ENCODE measurements at regions not wholly inside any gene's neighbourhood (a gene's known extent, or its start where the extent isn't known, plus 50 kb on each side); places are given as distances from the start of the nearest gene placed in this dataset.

DNA sequence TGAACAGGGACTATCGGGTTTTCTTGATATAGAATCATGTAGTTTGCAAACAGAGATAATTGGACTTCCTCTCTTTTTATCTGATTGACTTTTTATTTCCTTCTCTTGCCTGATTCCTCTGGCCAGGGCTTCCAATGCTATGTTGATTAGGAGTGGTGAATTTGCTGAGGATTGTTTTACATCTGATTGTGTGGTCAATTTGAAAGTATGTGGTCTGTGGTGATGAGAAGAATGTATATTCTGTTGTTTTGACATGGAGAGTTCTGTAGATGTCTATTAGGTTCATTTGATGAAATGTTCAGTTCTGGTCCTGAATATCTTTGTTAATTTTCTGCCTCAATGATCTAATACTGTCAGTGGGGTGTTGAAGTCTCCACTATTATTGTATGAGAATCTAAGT is 713.2 kb upstream of the CCDC179 start:
- TF ChIP-seq CTCF (IDR thresholded peaks at IDR 0.05; ENCODE audit: low read depth, low read length, missing control alignments), result no peak
- no peak overlapping the region for H3K4me3 ChIP-seq (replicated peaks; ENCODE audit: low read depth, low read length)
- no peak for DNase-seq (ENCODE audit: extremely low read depth, low read depth)

- DNase-seq (ENCODE audit: extremely low read depth, low read depth), result no peak
- H3K4me3 ChIP-seq (replicated peaks; ENCODE audit: low read depth, low read length), result no peak overlapping the region
- TF ChIP-seq CTCF (IDR thresholded peaks at IDR 0.05; ENCODE audit: low read depth, low read length, missing control alignments), result no peak
Measured at GRCh38 chr11:23574149-23574548, 713.9 kb upstream of the CCDC179 start.

GRCh38 chr11:23577296-23577695 is 717.0 kb upstream of the CCDC179 start:
- H3K4me3 ChIP-seq (replicated peaks; ENCODE audit: low read depth, low read length), result no peak overlapping the region
- no peak for DNase-seq (ENCODE audit: extremely low read depth, low read depth)
- TF ChIP-seq CTCF (IDR thresholded peaks at IDR 0.05; ENCODE audit: low read depth, low read length, missing control alignments), result no peak

- no peak for TF ChIP-seq CTCF (IDR thresholded peaks at IDR 0.05; ENCODE audit: low read depth, low read length, missing control alignments)
- no peak for DNase-seq (ENCODE audit: extremely low read depth, low read depth)
- H3K4me3 ChIP-seq (replicated peaks; ENCODE audit: low read depth, low read length), result no peak overlapping the region
Measured at GRCh38 chr11:23585416-23586104, 725.3 kb upstream of the CCDC179 start.

GRCh38 chr11:23586173-23586572 is 725.9 kb upstream of the CCDC179 start:
- no peak for DNase-seq (ENCODE audit: extremely low read depth, low read depth)
- H3K4me3 ChIP-seq (replicated peaks; ENCODE audit: low read depth, low read length), result no peak overlapping the region
- no peak for TF ChIP-seq CTCF (IDR thresholded peaks at IDR 0.05; ENCODE audit: low read depth, low read length, missing control alignments)

DNA sequence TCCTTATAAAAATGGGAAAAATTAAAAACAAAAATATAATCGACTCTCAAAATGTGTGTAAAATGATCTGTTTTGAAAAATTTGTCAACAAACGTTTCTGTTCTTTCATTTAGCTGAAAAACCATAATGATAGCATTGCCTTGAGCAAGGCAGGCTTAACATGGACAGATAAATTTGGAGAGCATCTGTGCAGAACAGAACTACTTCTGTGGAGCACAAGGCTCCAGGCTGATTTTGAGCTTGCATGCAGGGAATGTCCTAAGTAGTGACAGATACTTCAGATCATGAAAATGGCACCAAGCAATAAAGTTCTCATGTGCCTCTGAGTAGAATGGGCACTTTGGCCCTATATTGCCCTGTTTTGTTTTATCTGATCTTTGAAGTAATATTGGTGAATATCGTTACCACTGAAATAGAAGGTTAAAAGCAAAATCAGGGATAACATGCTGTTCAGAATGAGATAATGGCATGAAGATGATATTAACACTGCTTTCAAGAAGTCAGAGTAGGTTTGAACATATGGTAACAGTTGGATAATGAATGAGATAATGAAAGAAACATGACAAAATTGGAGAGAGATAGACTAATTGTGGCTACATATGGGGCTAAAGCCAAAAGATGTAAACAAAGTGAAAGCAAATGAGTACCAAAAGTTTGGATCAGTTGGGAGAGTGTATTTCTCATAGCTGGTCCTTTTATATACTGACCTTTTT is 730.5 kb upstream of the CCDC179 start:
- TF ChIP-seq CTCF (IDR thresholded peaks at IDR 0.05; ENCODE audit: low read depth, low read length, missing control alignments), result no peak
- DNase-seq (ENCODE audit: extremely low read depth, low read depth), result no peak
- H3K4me3 ChIP-seq (replicated peaks; ENCODE audit: low read depth, low read length), result no peak overlapping the region

All from HFF-Myc (cell line).